SU-DHL-6 (cell line): ENCODE measurements at regions not wholly inside any gene's neighbourhood (a gene's known extent, or its start where the extent isn't known, plus 50 kb on each side); places are given as distances from the start of the nearest gene placed in this dataset.
"Not testable (repeated sequence)": the region's sequence is repeated elsewhere in the genome, so short reads cannot be mapped to it uniquely, and the experiment has no call there.

Experiments used
- H2AFZ ChIP-seq: fragments of 200-600 bp; sonication (generic); 2 replicates; pipeline ENCODE4 v1.6.1; 2014; ENCODE audit warnings: low read depth, mild to moderate bottlenecking, moderate library complexity, mixed read lengths, antibody characterized with exemption, low read length; ENCODE audit not compliant: severe bottlenecking
- H3F3A ChIP-seq: fragments of 200-600 bp; shearing (Covaris generic); 2 replicates; pipeline ENCODE4 v1.6.0; 2016; ENCODE audit warnings: antibody characterized with exemption, mild to moderate bottlenecking; ENCODE audit not compliant: insufficient read depth
- H3K27ac ChIP-seq: fragments of 200-600 bp; sonication (generic); 2 replicates; pipeline ENCODE4 v1.5.1; 2016; ENCODE audit warnings: low read depth, mild to moderate bottlenecking, low read length, moderate library complexity, mixed read lengths
- H3K27me3 ChIP-seq: fragments of 200-600 bp; sonication (generic), shearing (Covaris generic); 2 replicates; pipeline ENCODE4 v1.6.0; 2014; ENCODE audit warnings: mild to moderate bottlenecking, low read length
- H3K36me3 ChIP-seq: fragments of 200-600 bp; sonication (generic); 2 replicates; pipeline ENCODE4 v1.6.1; 2014; ENCODE audit warnings: mild to moderate bottlenecking, low read length, mixed read lengths
- H3K4me2 ChIP-seq: fragments of 300-600, 200-600 bp; shearing (Covaris generic), sonication (generic); 2 replicates; pipeline ENCODE4 v1.6.0; 2014; ENCODE audit warnings: low read length, low read depth, mild to moderate bottlenecking; ENCODE audit not compliant: poor library complexity, severe bottlenecking
- H3K4me3 ChIP-seq: fragments of 200-600 bp; sonication (generic); 2 replicates; pipeline ENCODE4 v1.5.1; 2014; ENCODE audit warnings: antibody characterized with exemption, low read length, mild to moderate bottlenecking, mixed read lengths; ENCODE audit not compliant: insufficient read depth, poor library complexity, severe bottlenecking
- H3K79me2 ChIP-seq: fragments of 200-600 bp; sonication (generic); 2 replicates; pipeline ENCODE4 v1.6.1; 2014; ENCODE audit warnings: mild to moderate bottlenecking, low read length, moderate library complexity; ENCODE audit not compliant: insufficient read depth
- H3K9ac ChIP-seq: fragments of 200-600 bp; sonication (generic); 2 replicates; pipeline ENCODE4 v1.7.0; 2014; ENCODE audit warnings: mild to moderate bottlenecking, low read length
- H3K9me2 ChIP-seq: fragments of 200-600 bp; sonication (generic); replicated peaks from 2 replicates; pipeline ENCODE4 v1.6.1; 2014; ENCODE audit warnings: low read length; ENCODE audit not compliant: insufficient read depth
- H3K9me3 ChIP-seq: fragments of 200-600 bp; sonication (generic); 2 replicates; pipeline ENCODE4 v1.6.1; 2014; ENCODE audit warnings: low read length, mixed read lengths; ENCODE audit not compliant: insufficient read depth
- H4K20me1 ChIP-seq: fragments of 200-600 bp; sonication (generic); 2 replicates; pipeline ENCODE4 v1.6.1; 2014; ENCODE audit warnings: low read depth, mild to moderate bottlenecking, antibody characterized with exemption, low read length, moderate library complexity, mixed read lengths
- CTCF ChIP-seq: fragments of 200-600 bp; sonication (generic); IDR thresholded peaks from one replicate; pipeline ENCODE4 v1.5.1; 2017; ENCODE audit warnings: antibody characterized with exemption, mild to moderate bottlenecking, low read length, moderate library complexity; ENCODE audit not compliant: insufficient read depth, poor library complexity, severe bottlenecking
- EZH2phosphoT487 ChIP-seq: fragments of 200-600 bp; sonication (generic), shearing (Covaris generic); conservative IDR thresholded peaks from 2 replicates; pipeline ENCODE4 v1.6.1; 2018; ENCODE audit warnings: mild to moderate bottlenecking, antibody characterized with exemption, low read length, moderate library complexity, mixed read lengths

- Histone ChIP-seq H3K9ac (no peak overlapping the region), H3K27ac (no peak overlapping the region), H3K36me3 (no peaks in the 10 kb centered on the region), H3K79me2 (no peaks in the 10 kb centered on the region), H3K9me3 (no peaks in the 10 kb centered on the region), H4K20me1 (no peaks in the 10 kb centered on the region), H3K27me3 (no peaks in the 10 kb centered on the region), H2AFZ (no peak overlapping the region), H3K4me3 (no peak overlapping the region), H3K4me2 (no peak overlapping the region), H3K9me2 (no peaks in the 10 kb centered on the region), H3F3A (no peaks in the 10 kb centered on the region)
- TF ChIP-seq CTCF (no peak), EZH2phosphoT487 (no peak)
These were observed 197.0 kb upstream of the SLC7A11 start for GRCh38 chr4:138439143-138439581.

GRCh38 chr4:138438608-138439007 lies 196.5 kb upstream of the SLC7A11 start:
- Histone ChIP-seq H2AFZ (no peak overlapping the region), H3K9me3 (no peaks in the 10 kb centered on the region), H3K36me3 (no peaks in the 10 kb centered on the region), H3K9me2 (no peaks in the 10 kb centered on the region), H3K27me3 (no peaks in the 10 kb centered on the region), H3F3A (no peaks in the 10 kb centered on the region), H3K27ac (no peak overlapping the region), H3K9ac (no peak overlapping the region), H3K4me2 (no peak overlapping the region), H3K79me2 (no peaks in the 10 kb centered on the region), H4K20me1 (no peaks in the 10 kb centered on the region), H3K4me3 (no peak overlapping the region)
- TF ChIP-seq EZH2phosphoT487 (no peak), CTCF (no peak)

GRCh38 chr4:138437263-138437851 lies 195.2 kb upstream of the SLC7A11 start:
- Histone ChIP-seq H3K9me3 (no peaks in the 10 kb centered on the region), H3F3A (no peaks in the 10 kb centered on the region), H3K4me3 (no peak overlapping the region), H4K20me1 (no peaks in the 10 kb centered on the region), H2AFZ (no peak overlapping the region), H3K9ac (no peak overlapping the region), H3K9me2 (no peaks in the 10 kb centered on the region), H3K36me3 (no peaks in the 10 kb centered on the region), H3K27me3 (no peaks in the 10 kb centered on the region), H3K4me2 (no peak overlapping the region), H3K27ac (no peak overlapping the region), H3K79me2 (no peaks in the 10 kb centered on the region)
- TF ChIP-seq CTCF: no peak
- TF ChIP-seq EZH2phosphoT487: no peak

GRCh38 chr4:138435733-138436132 lies 193.6 kb upstream of the SLC7A11 start:
- not testable (repeated sequence) for H3K27ac ChIP-seq, H3K9me2 ChIP-seq, H3K4me3 ChIP-seq, H3K9me3 ChIP-seq, H3K4me2 ChIP-seq, H4K20me1 ChIP-seq, H3K9ac ChIP-seq, H3K79me2 ChIP-seq, H2AFZ ChIP-seq, H3F3A ChIP-seq, H3K36me3 ChIP-seq, H3K27me3 ChIP-seq

- H4K20me1 ChIP-seq, H3K9me3 ChIP-seq, H3K4me3 ChIP-seq, H3K4me2 ChIP-seq, H3K27ac ChIP-seq, H2AFZ ChIP-seq, H3K9ac ChIP-seq, H3K9me2 ChIP-seq, H3K27me3 ChIP-seq, H3K79me2 ChIP-seq, H3K36me3 ChIP-seq, H3F3A ChIP-seq: not testable (repeated sequence)
These were observed 192.9 kb upstream of the SLC7A11 start for GRCh38 chr4:138435046-138435445.
